ENCODE measurements at regions not wholly inside any gene's neighbourhood (a gene's known extent, or its start where the extent isn't known, plus 50 kb on each side); places are given as distances from the start of the nearest gene placed in this dataset.
A peak's percentile ranks its signal among the peaks of the same experiment; 100 is the strongest.

DNA sequence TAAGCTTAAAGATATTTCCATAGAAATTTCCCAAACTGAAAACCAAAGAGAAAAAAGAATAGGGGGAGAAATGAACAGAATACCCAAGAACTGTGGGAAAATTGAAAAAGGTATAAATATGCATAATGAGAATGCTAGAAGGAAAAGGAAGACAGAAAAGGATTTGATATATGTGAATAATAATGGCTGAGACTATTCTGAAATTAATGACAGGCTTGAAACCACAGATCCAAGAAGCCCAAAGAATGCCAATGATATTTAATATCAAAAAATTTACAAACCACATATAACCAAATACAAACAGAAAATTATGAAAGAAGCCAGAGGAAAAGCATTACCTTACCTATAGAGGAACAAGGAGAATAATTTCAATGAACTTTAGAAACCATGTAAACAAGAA lies 153.0 kb downstream of the ANXA2 start:
- DNase-seq (ENCODE audit: low read depth), result no peak
- no peak overlapping the region for H3K4me3 ChIP-seq (ENCODE audit: low read depth, low read length)
- TF ChIP-seq, protein P1, sequence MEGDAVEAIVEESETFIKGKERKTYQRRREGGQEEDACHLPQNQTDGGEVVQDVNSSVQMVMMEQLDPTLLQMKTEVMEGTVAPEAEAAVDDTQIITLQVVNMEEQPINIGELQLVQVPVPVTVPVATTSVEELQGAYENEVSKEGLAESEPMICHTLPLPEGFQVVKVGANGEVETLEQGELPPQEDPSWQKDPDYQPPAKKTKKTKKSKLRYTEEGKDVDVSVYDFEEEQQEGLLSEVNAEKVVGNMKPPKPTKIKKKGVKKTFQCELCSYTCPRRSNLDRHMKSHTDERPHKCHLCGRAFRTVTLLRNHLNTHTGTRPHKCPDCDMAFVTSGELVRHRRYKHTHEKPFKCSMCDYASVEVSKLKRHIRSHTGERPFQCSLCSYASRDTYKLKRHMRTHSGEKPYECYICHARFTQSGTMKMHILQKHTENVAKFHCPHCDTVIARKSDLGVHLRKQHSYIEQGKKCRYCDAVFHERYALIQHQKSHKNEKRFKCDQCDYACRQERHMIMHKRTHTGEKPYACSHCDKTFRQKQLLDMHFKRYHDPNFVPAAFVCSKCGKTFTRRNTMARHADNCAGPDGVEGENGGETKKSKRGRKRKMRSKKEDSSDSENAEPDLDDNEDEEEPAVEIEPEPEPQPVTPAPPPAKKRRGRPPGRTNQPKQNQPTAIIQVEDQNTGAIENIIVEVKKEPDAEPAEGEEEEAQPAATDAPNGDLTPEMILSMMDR (IDR thresholded peaks at IDR 0.05; ENCODE audit: control insufficient read depth, extremely low read depth, insufficient read depth), result no peak

DNA sequence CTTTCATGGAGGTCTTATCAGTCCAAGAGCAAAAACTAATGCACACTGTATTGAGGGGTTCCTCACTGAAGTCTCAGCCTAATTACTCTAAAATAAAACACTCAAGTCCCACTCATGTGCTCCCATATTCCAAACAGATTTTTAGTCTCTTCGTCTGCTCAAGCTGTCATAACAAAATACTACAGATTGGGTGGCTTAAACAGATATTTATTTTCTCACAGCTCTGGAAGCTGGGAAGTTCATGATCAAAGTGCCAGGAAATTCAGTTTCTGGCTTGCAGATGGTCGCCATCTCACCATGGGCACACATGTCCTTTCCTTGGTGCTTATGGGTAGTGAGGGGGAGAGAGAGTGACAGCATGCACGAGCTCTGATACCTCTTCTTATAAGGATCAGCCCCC lies 147.5 kb downstream of the ANXA2 start:
- no peak for DNase-seq (ENCODE audit: low read depth)
- no peak overlapping the region for H3K4me3 ChIP-seq (ENCODE audit: low read depth, low read length)
- TF ChIP-seq, protein P1 (IDR thresholded peaks at IDR 0.05; ENCODE audit: control insufficient read depth, extremely low read depth, insufficient read depth), result no peak

DNA sequence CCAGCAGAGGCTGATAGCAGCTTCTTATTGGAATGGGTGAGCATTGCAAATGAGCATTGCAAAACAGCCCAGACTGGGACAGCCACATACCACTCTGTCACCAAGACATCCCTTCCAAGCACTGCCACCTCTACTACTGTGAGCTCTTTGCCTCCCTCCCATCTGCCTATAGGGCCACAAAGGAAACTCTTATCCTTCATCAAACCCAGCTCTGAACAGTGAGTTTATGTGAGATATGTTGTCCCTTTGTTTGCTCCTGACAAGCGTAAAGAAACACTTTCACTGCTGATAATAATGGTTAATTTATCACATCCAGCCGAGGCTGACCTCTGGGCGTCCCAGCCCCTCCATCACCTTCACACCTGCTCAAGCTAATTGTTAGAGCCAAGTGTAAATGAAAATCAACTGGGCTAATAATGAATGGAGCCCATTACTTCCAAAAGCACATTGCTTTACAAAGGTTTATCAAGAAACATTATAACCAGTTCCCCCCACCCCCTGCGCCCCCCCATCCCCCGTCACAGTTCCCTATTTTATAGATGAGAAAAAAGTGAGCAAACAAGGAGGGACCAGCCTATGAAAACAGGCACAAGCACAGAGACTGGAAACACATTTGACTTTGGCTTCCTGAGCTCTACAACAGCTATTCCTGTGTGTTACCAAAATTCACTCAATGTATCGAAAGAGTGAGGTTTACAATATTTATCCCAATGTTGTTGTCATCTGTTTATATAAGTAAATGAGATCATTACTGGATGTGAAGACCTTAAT lies 146.3 kb downstream of the ANXA2 start:
- no peak overlapping the region for H3K4me3 ChIP-seq (ENCODE audit: low read depth, low read length)
- TF ChIP-seq, protein P1 (IDR thresholded peaks at IDR 0.05; ENCODE audit: control insufficient read depth, extremely low read depth, insufficient read depth), result no peak
- DNase-seq (ENCODE audit: low read depth), result no peak

DNA sequence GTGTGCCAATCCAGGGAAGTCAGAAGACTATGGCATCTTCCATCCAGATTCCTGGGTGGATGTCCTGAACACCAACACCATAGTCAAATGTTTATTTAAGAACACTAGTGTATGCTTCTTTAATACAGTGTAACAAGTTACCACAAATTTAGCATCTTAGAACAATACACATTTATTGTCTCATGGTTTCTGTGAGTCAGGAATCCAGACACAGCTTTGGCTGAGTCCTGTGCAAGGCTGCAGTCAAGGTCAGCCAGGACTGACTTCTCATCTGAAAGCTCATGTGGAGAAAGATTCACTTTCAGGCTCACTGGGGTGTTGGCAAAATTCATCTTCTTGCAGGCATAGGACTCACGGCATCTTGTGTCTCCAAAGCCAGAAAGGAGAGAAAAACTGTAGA lies 143.4 kb downstream of the ANXA2 start:
- no peak for DNase-seq (ENCODE audit: low read depth)
- H3K4me3 ChIP-seq (ENCODE audit: low read depth, low read length), result no peak overlapping the region
- TF ChIP-seq, protein P1 (IDR thresholded peaks at IDR 0.05; ENCODE audit: control insufficient read depth, extremely low read depth, insufficient read depth), result no peak

DNA sequence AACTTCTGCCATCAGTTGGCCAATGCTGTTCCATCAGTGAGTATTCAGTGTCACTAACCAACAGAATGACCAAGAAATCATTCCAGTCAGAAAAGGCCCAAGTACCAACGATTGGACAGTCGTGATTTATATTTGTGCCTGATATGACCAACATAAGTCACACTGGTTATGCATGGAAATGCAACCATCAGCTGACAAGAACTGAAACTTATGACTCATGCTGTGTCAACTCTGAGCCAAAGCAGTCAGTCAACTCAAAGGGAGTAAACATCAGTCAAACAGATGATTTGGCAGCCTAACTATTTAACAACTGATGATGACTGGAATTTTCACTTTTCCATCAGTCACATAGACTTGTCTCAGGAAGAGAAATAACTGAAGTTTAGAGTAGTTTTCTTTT lies 142.4 kb downstream of the ANXA2 start:
- TF ChIP-seq, protein P1 (IDR thresholded peaks at IDR 0.05; ENCODE audit: control insufficient read depth, extremely low read depth, insufficient read depth), result no peak
- peak; percentile 90 for DNase-seq (ENCODE audit: low read depth)
- H3K4me3 ChIP-seq (ENCODE audit: low read depth, low read length), result no peak overlapping the region

DNA sequence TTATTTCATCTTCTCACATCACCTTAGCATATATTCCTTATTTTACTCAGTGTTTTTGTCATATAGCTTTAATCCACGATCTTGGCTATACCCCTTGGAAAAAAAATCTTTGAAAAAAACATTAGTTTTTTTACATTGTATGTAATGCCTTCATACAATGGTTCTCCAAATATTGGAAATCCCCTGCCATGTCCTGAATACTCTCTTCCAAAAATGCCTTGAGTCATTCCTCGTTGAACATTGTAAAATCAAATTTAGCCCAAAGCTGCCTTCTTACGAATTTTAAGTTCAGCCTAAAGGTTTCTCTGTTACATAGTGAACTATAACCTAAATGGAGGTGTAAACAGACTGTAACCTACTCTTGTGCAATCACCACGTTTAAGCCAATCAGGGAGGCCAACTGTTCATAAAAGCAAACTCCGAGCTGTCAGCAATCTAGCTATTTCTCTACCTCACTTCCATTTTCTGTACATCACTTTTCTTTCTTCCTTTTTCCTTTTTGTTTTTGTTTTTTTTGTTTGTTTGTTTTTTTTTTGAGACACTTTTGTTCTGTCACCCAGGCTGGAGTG lies 140.1 kb downstream of the ANXA2 start:
- TF ChIP-seq, protein P1 (IDR thresholded peaks at IDR 0.05; ENCODE audit: control insufficient read depth, extremely low read depth, insufficient read depth), result no peak
- no peak overlapping the region for H3K4me3 ChIP-seq (ENCODE audit: low read depth, low read length)
- no peak for DNase-seq (ENCODE audit: low read depth)

Measured in LNCaP clone FGC (cell line).